Mucosa of rectum (tissue), 2 donors: ENCODE measurements at regions not wholly inside any gene's neighbourhood (a gene's known extent, or its start where the extent isn't known, plus 50 kb on each side); places are given as distances from the start of the nearest gene placed in this dataset.
"Not testable (repeated sequence)": the region's sequence is repeated elsewhere in the genome, so short reads cannot be mapped to it uniquely, and the experiment has no call there.

Experiments used
- H3K27ac ChIP-seq, 2 donors: one replicate each; pipeline ENCODE4 v1.7.0; 2013; ENCODE audit warnings: inconsistent platforms in 2 of 2, low read depth in 2 of 2, low read length in 2 of 2
- H3K27me3 ChIP-seq, 2 donors: one replicate each; pipeline ENCODE4 v1.7.0; 2013; ENCODE audit warnings: low read length in 2 of 2; ENCODE audit not compliant: control insufficient read depth in 2 of 2, insufficient read depth in 2 of 2
- H3K36me3 ChIP-seq, 2 donors: one replicate each; pipeline ENCODE4 v1.7.0; 2013; ENCODE audit warnings: low read length in 2 of 2; ENCODE audit not compliant: control insufficient read depth in 2 of 2, insufficient read depth in 2 of 2
- H3K4me1 ChIP-seq, 2 donors: one replicate each; pipeline ENCODE4 v1.7.0; 2013; ENCODE audit warnings: low read length in 2 of 2, mild to moderate bottlenecking in 1 of 2; ENCODE audit not compliant: control insufficient read depth in 2 of 2, insufficient read depth in 2 of 2
- H3K4me3 ChIP-seq, 2 donors: one replicate each; pipeline ENCODE4 v1.7.0; 2013; ENCODE audit warnings: low read length in 2 of 2
- H3K9ac ChIP-seq, 2 donors: one replicate each; pipeline ENCODE4 v1.7.0; 2013; ENCODE audit warnings: low read length in 2 of 2, low read depth in 1 of 2, mild to moderate bottlenecking in 1 of 2
- H3K9me3 ChIP-seq, 2 donors: one replicate each; pipeline ENCODE4 v1.7.0; 2013; ENCODE audit warnings: low read length in 2 of 2; ENCODE audit not compliant: control insufficient read depth in 2 of 2
- donor health status: healthy.
- donor health status: Normal muscosa, but diverticular disease.

- H3K4me1 ChIP-seq = no peaks in the 10 kb centered on the region
- H3K9me3 ChIP-seq = no peaks in the 10 kb centered on the region
- no peaks in the 10 kb centered on the region for H3K36me3 ChIP-seq
- H3K4me3 ChIP-seq = no peak overlapping the region
- H3K27ac ChIP-seq = no peak overlapping the region
- H3K9ac ChIP-seq = no peak overlapping the region
- H3K27me3 ChIP-seq = no peaks in the 10 kb centered on the region
Measured at GRCh38 chr13:71306821-71307220, 560.2 kb downstream of the DACH1 start.

- Histone ChIP-seq H3K9ac (no peak overlapping the region), H3K27ac (no peak overlapping the region), H3K27me3 (no peaks in the 10 kb centered on the region), H3K9me3 (no peaks in the 10 kb centered on the region), H3K4me3 (no peak overlapping the region), H3K4me1 (no peaks in the 10 kb centered on the region), H3K36me3 (no peaks in the 10 kb centered on the region)
Measured at GRCh38 chr13:71304861-71305260, 562.1 kb downstream of the DACH1 start.

- no peak overlapping the region for H3K4me3 ChIP-seq
- no peak overlapping the region for H3K9ac ChIP-seq
- H3K27me3 ChIP-seq = no peaks in the 10 kb centered on the region
- no peak overlapping the region for H3K27ac ChIP-seq
- no peaks in the 10 kb centered on the region for H3K4me1 ChIP-seq
- H3K9me3 ChIP-seq = no peaks in the 10 kb centered on the region
- H3K36me3 ChIP-seq = no peaks in the 10 kb centered on the region
Measured at GRCh38 chr13:71303144-71303543, 563.9 kb downstream of the DACH1 start.

GRCh38 chr13:71300602-71301001 is 566.4 kb downstream of the DACH1 start:
- no peaks in the 10 kb centered on the region for H3K27me3 ChIP-seq
- no peak overlapping the region for H3K9ac ChIP-seq
- no peaks in the 10 kb centered on the region for H3K4me1 ChIP-seq
- H3K36me3 ChIP-seq = no peaks in the 10 kb centered on the region
- H3K4me3 ChIP-seq = no peak overlapping the region
- no peak overlapping the region for H3K27ac ChIP-seq
- H3K9me3 ChIP-seq = no peaks in the 10 kb centered on the region

GRCh38 chr13:71291842-71292146 is 575.2 kb downstream of the DACH1 start:
- H3K9ac ChIP-seq = no peak overlapping the region
- H3K9me3 ChIP-seq = peaks cover 0 to 2% of the 10 kb centered on the region in 2 donors
- H3K4me1 ChIP-seq = no peaks in the 10 kb centered on the region
- no peaks in the 10 kb centered on the region for H3K27me3 ChIP-seq
- H3K27ac ChIP-seq = no peak overlapping the region
- peak overlapping the region in 1 of 2 donors; percentile 81 for H3K4me3 ChIP-seq
- H3K36me3 ChIP-seq = no peaks in the 10 kb centered on the region

GRCh38 chr13:71290963-71291841 is 575.8 kb downstream of the DACH1 start:
- no peaks in the 10 kb centered on the region for H3K36me3 ChIP-seq
- peak overlapping the region; percentile 62 to 81 for H3K4me3 ChIP-seq
- no peaks in the 10 kb centered on the region for H3K27me3 ChIP-seq
- no peaks in the 10 kb centered on the region for H3K4me1 ChIP-seq
- peaks cover 0 to 2% of the 10 kb centered on the region in 2 donors for H3K9me3 ChIP-seq
- peak overlapping the region; percentile 10 to 37 for H3K27ac ChIP-seq
- H3K9ac ChIP-seq = peak overlapping the region; percentile 27 to 29

GRCh38 chr13:71289980-71290379 is 577.0 kb downstream of the DACH1 start:
- H3K27ac ChIP-seq, H3K27me3 ChIP-seq, H3K36me3 ChIP-seq, H3K4me3 ChIP-seq, H3K4me1 ChIP-seq, H3K9ac ChIP-seq, H3K9me3 ChIP-seq: not testable (repeated sequence)

GRCh38 chr13:71285700-71286099 is 581.3 kb downstream of the DACH1 start:
- H3K9ac ChIP-seq = no peak overlapping the region
- no peaks in the 10 kb centered on the region for H3K4me1 ChIP-seq
- no peaks in the 10 kb centered on the region for H3K36me3 ChIP-seq
- H3K4me3 ChIP-seq = no peak overlapping the region
- H3K9me3 ChIP-seq = peaks cover 0 to 2% of the 10 kb centered on the region in 2 donors
- H3K27me3 ChIP-seq = no peaks in the 10 kb centered on the region
- H3K27ac ChIP-seq = no peak overlapping the region

GRCh38 chr13:71278512-71278911 is 588.5 kb downstream of the DACH1 start:
- no peak overlapping the region for H3K4me3 ChIP-seq
- H3K4me1 ChIP-seq = no peaks in the 10 kb centered on the region
- H3K9me3 ChIP-seq = no peaks in the 10 kb centered on the region
- H3K27me3 ChIP-seq = no peaks in the 10 kb centered on the region
- no peaks in the 10 kb centered on the region for H3K36me3 ChIP-seq
- H3K9ac ChIP-seq = no peak overlapping the region
- H3K27ac ChIP-seq = no peak overlapping the region

- H3K4me1 ChIP-seq = no peaks in the 10 kb centered on the region
- H3K27ac ChIP-seq = no peak overlapping the region
- no peak overlapping the region for H3K4me3 ChIP-seq
- H3K9ac ChIP-seq = no peak overlapping the region
- no peaks in the 10 kb centered on the region for H3K36me3 ChIP-seq
- H3K9me3 ChIP-seq = no peaks in the 10 kb centered on the region
- no peaks in the 10 kb centered on the region for H3K27me3 ChIP-seq
Measured at GRCh38 chr13:71274923-71275608, 591.9 kb downstream of the DACH1 start.
